EL (cell line): ENCODE measurements at regions not wholly inside any gene's neighbourhood (a gene's known extent, or its start where the extent isn't known, plus 50 kb on each side); places are given as distances from the start of the nearest gene placed in this dataset.
"Not testable (repeated sequence)": the region's sequence is repeated elsewhere in the genome, so short reads cannot be mapped to it uniquely, and the experiment has no call there.

Source experiments
- DNase-seq: peaks from one replicate; pipeline ENCODE4 v3.0.0-alpha.2; 2016

DNA sequence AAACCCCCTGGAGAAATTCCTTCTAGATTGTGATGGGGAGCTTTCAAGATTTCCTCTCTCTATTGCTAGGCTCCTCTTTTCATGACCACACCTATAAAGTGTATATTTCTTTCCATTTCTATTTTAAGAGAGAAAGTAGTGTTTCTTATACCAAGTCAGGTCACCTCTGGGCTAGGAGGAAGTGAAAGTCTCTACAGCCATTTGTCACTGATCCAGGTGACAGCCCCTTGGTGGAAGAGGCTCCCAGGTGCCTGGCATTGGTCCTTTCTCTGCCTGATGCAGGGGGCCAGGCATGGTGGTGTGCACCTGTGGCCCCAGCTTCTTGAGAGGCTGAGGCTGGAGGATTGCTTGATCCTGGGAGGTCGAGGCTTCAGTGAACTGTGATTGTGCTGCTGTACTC is 64.7 kb downstream of the DHCR7 start:
- DNase-seq = no peak

DNA sequence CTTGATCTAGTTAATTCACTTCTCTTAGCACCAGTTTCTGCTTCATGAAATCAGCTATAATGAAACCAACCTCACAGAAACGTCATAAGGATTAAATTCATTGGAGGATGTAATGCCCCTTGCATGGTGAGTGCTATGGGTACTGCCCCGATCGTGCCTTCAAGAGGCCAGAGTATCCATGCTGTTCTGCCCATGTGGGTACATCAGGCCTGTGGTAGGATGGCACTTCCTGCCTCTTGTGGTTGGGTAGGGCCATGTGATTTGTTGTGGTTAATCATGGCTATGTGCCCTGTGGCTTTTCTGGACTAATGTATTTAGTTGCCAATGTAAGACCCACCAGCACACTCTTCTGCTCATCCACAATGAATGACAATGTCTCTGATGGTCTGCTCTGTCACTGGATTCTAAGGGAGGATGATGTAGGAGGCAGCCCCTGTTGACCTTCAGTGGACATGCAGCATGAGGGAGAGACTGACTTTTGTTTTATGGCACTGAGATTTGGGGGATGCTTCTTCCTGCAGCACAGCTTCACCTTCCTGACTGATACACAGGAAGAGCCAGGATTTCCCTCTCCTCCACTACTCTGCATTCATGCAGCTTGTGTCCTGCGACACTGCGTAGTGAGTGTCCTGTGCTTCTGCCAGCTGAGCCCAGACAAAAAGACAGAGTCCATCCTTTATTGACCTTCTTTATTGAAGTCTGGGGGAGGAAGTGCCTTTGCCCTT is 66.2 kb downstream of the DHCR7 start:
- DNase-seq = no peak

GRCh38 chr11:71379701-71380100 is 68.5 kb downstream of the DHCR7 start:
- DNase-seq = no peak

- DNase-seq = no peak
Measured at GRCh38 chr11:71373791-71374454, 74.3 kb downstream of the DHCR7 start.

DNA sequence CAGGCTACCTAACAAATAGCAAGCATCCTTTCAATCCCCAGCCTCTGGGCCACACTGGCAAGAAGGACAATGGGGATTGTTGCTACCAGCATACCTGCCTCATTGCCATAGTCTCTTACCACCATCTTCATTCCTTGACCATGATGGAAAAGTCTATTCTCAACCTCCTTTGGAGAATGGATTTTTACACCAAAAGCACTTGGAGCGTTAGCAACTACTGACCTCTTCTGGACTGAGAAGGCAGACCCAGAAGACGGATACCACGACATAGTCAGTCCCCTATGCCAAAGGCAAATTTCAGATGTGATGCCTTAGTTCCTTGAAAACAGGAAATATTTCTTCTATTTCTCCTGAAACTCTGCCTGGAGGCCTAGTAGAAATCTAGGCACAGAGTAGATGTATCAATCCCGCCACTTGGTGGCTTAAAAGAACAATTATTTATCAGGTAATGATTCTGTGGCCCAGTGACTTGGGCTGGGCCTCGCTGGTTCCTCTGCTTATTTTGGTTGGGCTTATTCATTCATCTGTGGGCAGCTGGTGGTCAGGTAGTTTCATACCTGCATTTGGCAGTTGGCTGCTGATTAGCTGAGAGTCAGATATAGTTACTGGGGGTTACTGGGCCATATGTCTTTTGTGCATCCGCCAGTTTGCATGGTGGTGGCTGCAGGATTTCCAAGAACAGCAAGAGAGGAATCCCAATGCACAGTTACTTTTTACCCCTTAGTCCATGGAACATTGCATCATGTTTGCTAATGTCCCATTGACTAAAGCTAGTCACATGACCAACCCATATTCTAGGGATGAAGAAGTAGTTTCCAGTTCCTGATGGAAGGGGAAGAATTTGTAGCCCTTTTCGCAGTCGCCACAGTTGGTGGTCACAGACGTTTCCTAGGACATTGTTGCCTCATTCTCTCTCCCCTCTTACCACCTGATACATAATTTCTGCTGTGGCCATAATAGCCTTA is 75.2 kb downstream of the DHCR7 start:
- peak; percentile 15 for DNase-seq

DNA sequence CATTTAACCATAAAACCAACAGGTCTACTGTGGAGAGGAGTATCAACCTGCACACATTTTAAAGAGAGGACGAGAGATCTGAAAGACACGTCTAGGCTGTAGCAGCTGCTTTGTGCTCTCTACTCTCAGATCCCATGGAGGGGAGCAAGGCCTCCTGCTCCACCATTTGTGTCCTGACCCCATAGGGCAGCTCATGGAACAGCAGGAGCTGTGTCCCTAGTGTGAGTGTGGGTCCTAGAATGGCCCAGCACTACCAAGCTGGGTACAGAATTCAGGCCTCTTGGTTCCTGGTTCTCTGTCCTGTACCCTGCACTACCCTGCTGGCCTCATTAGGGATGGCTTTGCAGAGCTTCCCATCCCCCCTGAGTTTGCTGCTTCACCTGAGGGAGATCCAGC is 76.5 kb downstream of the DHCR7 start:
- no peak for DNase-seq

- DNase-seq = no peak
Measured at GRCh38 chr11:71370895-71371673, 77.1 kb downstream of the DHCR7 start.

GRCh38 chr11:71370020-71370747 is 78.0 kb downstream of the DHCR7 start:
- DNase-seq = no peak

DNA sequence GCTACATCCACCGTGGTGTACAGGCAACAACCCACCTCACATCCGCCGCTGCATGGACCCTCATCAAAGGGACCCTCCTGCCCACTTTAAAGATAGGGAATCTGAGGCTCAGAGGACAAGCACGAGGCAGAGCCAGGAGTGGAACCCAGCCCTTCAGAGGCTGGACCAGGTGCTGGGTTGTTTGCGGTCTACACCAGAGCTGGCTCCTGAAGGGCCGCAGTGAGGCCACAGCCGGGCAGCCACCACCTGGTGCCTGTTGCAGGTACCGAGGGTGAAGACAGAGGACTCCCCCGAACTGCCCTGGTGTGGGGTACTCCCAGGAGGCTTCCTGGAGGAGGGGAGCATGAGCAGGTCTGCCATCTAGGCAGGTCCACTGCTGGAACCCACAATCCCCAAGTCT is 78.8 kb downstream of the DHCR7 start:
- DNase-seq = no peak

GRCh38 chr11:71368966-71369365 is 79.2 kb downstream of the DHCR7 start:
- no peak for DNase-seq

- no peak for DNase-seq
Measured at GRCh38 chr11:71367756-71368155, 80.4 kb downstream of the DHCR7 start.

GRCh38 chr11:71367276-71367675 is 80.9 kb downstream of the DHCR7 start:
- not testable (repeated sequence) for DNase-seq

DNA sequence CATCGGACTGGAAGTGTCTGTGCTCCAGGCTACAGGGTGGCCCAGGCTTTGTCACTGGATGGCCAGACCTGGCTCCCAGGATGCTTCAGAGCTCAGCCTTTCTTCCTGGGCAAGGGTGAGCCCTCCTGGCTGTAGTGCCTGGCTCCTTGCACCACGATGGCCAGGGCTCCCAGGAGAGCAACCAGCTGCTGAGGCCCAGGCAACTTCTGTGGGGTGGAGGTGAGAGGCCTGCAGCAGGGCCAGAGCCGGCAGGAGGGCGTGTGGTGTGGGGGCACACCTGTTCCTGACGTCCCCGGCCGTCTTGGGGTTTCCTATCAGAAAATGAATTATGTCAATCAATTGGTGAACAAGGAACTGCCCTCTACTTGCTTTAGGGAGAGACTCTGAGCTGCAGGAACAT is 82.1 kb downstream of the DHCR7 start:
- DNase-seq = no peak

DNA sequence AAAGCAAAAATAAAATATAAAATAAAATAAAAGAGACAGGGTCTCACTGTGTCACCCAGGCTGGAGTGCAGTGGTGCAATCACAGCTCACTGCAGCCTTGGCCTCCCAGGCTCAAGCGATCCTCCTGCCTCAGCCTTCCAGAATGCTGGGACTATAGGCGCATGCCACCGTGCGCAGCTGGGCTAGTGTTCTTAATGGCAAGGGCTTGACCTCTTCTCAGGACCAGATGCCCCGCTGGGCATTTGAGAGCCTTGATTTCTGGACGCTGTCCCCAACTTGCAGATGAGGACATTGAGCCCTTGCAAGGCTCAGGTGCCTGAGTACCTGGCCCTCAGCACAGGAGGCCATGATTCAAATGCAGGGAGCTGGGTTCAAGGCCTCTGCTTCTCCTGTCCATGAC is 82.6 kb downstream of the DHCR7 start:
- no peak for DNase-seq

DNA sequence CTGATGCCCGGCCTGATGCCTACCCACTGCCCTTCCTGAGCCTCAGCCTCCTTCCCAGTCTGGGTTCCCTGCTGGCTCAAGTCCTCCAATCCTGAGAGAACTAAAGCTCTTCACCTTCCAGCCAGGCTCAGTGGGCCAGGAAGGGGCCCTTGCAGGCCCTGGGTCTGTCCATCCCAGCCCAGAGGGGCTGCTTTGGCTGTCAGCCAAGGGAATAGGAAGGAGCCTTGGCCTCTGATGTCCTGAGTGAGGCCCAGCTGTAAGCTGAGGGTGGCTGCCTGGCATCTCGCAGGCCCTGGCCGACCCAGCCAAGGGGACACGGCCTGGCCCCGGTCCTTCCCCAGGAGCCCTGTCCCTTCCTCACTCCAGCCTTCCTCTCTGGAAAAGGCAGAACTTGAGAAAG is 83.4 kb downstream of the DHCR7 start:
- no peak for DNase-seq

GRCh38 chr11:71364176-71364671 is 84.0 kb downstream of the DHCR7 start:
- DNase-seq = no peak

DNA sequence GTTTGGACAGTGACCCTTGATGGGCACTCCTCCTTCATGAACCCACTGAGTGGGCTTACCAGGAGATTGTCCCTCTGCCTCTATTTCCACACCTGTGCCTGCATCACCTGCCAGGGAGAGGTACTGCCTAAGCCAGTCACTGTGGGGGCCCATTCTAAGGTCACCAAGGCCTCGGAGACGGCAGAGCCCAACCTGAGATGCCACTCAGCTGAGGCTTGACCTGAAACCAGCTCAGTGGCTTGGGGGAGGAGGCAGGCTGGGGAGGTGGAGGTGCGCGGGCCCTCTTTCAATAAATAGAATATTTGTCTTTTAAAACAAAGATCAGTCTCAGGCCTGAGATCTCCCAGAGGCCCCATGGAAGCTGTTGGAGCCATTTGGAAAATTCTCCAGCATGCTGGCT is 84.5 kb downstream of the DHCR7 start:
- no peak for DNase-seq

- no peak for DNase-seq
Measured at GRCh38 chr11:71358963-71359567, 89.1 kb downstream of the DHCR7 start.

- DNase-seq = no peak
Measured at GRCh38 chr11:71358122-71358728, 90.0 kb downstream of the DHCR7 start.

DNA sequence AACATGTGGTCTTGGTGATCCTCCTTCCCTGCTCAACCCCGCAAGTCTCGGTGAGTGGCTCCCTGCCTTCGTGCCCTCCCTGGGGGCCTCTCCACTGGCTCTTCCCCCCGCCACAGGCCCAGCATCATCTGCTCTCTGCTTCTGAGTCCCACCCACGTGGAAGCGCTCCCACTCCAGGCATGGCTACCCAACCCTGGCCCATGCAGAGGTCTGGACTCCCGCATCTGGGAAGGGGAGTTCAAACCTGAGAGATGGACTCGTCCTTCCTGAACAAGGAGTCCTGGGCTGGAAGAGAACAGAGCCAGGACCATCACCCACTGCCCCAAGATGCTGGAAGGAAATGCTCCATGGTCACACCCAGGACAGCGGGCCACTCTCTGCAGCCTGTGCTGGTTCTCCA is 90.8 kb downstream of the DHCR7 start:
- DNase-seq = no peak

DNA sequence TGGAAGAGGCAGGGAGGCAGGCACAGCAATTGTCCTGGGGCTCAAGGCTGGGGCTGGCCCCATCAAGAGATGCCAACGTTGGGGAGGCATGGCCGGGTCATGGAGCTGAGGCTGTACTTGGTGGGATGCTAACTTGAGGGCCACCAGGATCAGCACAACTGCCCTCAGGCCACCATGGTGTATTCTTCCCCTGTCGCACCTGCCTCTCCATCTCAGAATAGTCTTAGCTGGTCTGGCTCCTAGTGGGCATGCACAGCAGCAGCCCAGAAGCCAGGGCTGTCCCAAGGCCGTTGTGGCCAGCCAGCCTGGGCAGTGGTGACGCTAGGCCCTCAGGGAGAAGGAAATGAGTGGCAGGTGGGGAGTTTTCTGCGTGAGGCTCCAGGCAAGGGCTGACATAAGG is 91.3 kb downstream of the DHCR7 start:
- DNase-seq = no peak
